GM21367 (cell line): ENCODE measurements at regions not wholly inside any gene's neighbourhood (a gene's known extent, or its start where the extent isn't known, plus 50 kb on each side); places are given as distances from the start of the nearest gene placed in this dataset.
A peak's percentile ranks its signal among the peaks of the same experiment; 100 is the strongest.
"Not testable (repeated sequence)": the region's sequence is repeated elsewhere in the genome, so short reads cannot be mapped to it uniquely, and the experiment has no call there.

Source experiments
- ATAC-seq: cut with Tn5 transposase; IDR thresholded peaks from one replicate; pipeline ENCODE4 v1.9.1; 2021; ENCODE audit not compliant: unreplicated experiment

GRCh38 chr2:194603429-194603828, 1053.6 kb upstream of the SLC39A10 start:
- ATAC-seq, result no peak

GRCh38 chr2:194602750-194603149, 1054.3 kb upstream of the SLC39A10 start:
- ATAC-seq, result no peak

- no peak for ATAC-seq
Observed at GRCh38 chr2:194591192-194591591, 1065.8 kb upstream of the SLC39A10 start.

GRCh38 chr2:194587739-194588270, 1069.2 kb upstream of the SLC39A10 start:
- ATAC-seq, result no peak

GRCh38 chr2:194567661-194568017, 1089.4 kb upstream of the SLC39A10 start:
- no peak for ATAC-seq

- peak; percentile 58 for ATAC-seq
Observed at GRCh38 chr2:194566907-194567660, 1089.9 kb upstream of the SLC39A10 start.

- ATAC-seq, result no peak
Observed at GRCh38 chr2:194564422-194564821, 1092.6 kb upstream of the SLC39A10 start.

- no peak for ATAC-seq
Observed at GRCh38 chr2:194562329-194562728, 1094.7 kb upstream of the SLC39A10 start.

- ATAC-seq, result no peak
Observed at GRCh38 chr2:194559964-194560363, 1097.1 kb upstream of the SLC39A10 start.

- no peak for ATAC-seq
Observed at GRCh38 chr2:194559523-194559922, 1097.5 kb upstream of the SLC39A10 start.

GRCh38 chr2:194557993-194558392, 1099.0 kb upstream of the SLC39A10 start:
- no peak for ATAC-seq

GRCh38 chr2:194556629-194557028, 1100.4 kb upstream of the SLC39A10 start:
- ATAC-seq, result no peak

- ATAC-seq, result no peak
Observed at GRCh38 chr2:194553980-194554379, 1103.0 kb upstream of the SLC39A10 start.

GRCh38 chr2:194550702-194551101, 1106.3 kb upstream of the SLC39A10 start:
- ATAC-seq, result no peak

- ATAC-seq, result no peak
Observed at GRCh38 chr2:194549387-194549786, 1107.6 kb upstream of the SLC39A10 start.

GRCh38 chr2:194545978-194546377, 1111.0 kb upstream of the SLC39A10 start:
- no peak for ATAC-seq

GRCh38 chr2:194539425-194539824, 1117.6 kb upstream of the SLC39A10 start:
- no peak for ATAC-seq

- ATAC-seq, result no peak
Observed at GRCh38 chr2:194526121-194526520, 1130.9 kb upstream of the SLC39A10 start.

- no peak for ATAC-seq
Observed at GRCh38 chr2:194514281-194514680, 1142.7 kb upstream of the SLC39A10 start.

GRCh38 chr2:194511070-194511469, 1146.0 kb upstream of the SLC39A10 start:
- ATAC-seq, result not testable (repeated sequence)

- not testable (repeated sequence) for ATAC-seq
Observed at GRCh38 chr2:194504876-194505275, 1152.2 kb upstream of the SLC39A10 start.

- no peak for ATAC-seq
Observed at GRCh38 chr2:194495046-194495445, 1162.0 kb upstream of the SLC39A10 start.

- ATAC-seq, result no peak
Observed at GRCh38 chr2:194494401-194494800, 1162.6 kb upstream of the SLC39A10 start.
